ENCODE measurements at regions not wholly inside any gene's neighbourhood (a gene's known extent, or its start where the extent isn't known, plus 50 kb on each side); places are given as distances from the start of the nearest gene placed in this dataset.

DNA sequence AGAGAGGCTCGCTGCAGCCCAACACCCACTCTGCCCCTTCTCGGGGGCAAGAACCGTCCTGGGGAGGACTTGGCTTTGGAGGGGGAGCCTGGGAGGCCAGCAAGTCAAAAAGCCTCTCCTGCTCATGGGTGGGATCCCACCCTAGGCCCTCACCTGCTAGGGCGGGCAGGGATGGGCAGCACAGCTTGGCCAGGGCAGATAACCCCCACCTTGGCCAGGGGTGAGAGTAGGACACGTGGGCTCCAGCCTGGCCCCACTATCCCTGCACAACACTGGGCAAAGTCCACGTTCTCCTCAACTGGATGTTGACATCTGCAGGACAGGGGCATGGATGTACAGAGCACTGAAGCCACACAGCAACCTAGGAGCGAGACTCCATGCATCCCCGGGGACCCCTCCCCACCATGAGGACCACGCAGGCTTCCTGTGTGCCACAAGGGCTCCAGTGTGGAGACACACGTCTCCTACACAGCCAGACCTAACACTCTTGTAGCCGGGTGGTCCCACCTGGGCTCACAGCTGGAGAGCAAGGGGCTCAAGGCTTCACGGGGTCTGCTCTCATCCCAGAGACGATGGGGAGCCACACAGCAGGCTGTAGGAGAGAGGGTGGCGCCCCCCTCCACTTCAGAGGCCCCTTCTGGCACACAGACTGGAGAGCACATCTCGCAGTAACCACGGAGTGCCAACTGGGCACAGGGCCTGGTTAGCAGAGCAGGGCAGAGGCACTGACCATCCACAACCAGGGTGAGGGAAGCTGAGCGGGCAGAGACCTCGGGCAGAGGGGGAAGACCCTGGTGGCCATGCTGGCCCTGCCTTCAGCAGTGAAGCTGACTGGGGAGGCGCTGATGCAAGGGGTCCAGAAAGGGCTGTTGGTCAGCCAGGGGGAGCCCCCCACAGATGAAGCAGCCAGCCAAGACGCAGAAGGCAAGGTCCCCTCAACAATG, 171.1 kb downstream of the CRYBB2 start:
- TF ChIP-seq, protein P1, sequence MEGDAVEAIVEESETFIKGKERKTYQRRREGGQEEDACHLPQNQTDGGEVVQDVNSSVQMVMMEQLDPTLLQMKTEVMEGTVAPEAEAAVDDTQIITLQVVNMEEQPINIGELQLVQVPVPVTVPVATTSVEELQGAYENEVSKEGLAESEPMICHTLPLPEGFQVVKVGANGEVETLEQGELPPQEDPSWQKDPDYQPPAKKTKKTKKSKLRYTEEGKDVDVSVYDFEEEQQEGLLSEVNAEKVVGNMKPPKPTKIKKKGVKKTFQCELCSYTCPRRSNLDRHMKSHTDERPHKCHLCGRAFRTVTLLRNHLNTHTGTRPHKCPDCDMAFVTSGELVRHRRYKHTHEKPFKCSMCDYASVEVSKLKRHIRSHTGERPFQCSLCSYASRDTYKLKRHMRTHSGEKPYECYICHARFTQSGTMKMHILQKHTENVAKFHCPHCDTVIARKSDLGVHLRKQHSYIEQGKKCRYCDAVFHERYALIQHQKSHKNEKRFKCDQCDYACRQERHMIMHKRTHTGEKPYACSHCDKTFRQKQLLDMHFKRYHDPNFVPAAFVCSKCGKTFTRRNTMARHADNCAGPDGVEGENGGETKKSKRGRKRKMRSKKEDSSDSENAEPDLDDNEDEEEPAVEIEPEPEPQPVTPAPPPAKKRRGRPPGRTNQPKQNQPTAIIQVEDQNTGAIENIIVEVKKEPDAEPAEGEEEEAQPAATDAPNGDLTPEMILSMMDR (IDR thresholded peaks at IDR 0.05): no peak
- no peak for TF ChIP-seq POLR2A (IDR thresholded peaks at IDR 0.05)
- TF ChIP-seq POLR2AphosphoS5 (IDR thresholded peaks at IDR 0.05; ENCODE audit: insufficient read depth in 1 of 2, low read depth in 1 of 2): no peak

Measured in vagina (tissue), 2 donors.